Subcutaneous abdominal adipose tissue (tissue), 5 donors: ENCODE measurements at regions not wholly inside any gene's neighbourhood (a gene's known extent, or its start where the extent isn't known, plus 50 kb on each side); places are given as distances from the start of the nearest gene placed in this dataset.

Experiments
- H3K27ac ChIP-seq: one replicate; pipeline ENCODE4 v1.7.0; 2013; ENCODE audit warnings: low read depth, mild to moderate bottlenecking, inconsistent platforms, low read length, moderate library complexity
- H3K27me3 ChIP-seq, 5 donors: one replicate each; pipeline ENCODE4 v1.7.0; 2013; ENCODE audit warnings: low read length in 5 of 5, inconsistent platforms in 1 of 5; ENCODE audit not compliant: control insufficient read depth in 5 of 5, insufficient read depth in 4 of 5
- H3K36me3 ChIP-seq, 5 donors: one replicate each; pipeline ENCODE4 v1.7.0; 2013; ENCODE audit warnings: low read length in 5 of 5; ENCODE audit not compliant: control insufficient read depth in 5 of 5, insufficient read depth in 5 of 5
- H3K4me1 ChIP-seq, 5 donors: one replicate each; pipeline ENCODE4 v1.7.0; 2013; ENCODE audit warnings: low read length in 5 of 5, mild to moderate bottlenecking in 3 of 5, moderate library complexity in 1 of 5; ENCODE audit not compliant: control insufficient read depth in 5 of 5, insufficient read depth in 5 of 5
- H3K4me3 ChIP-seq, 5 donors: one replicate each; pipeline ENCODE4 v1.7.0; 2013; ENCODE audit warnings: low read length in 5 of 5, low read depth in 1 of 5
- H3K9ac ChIP-seq, 5 donors: one replicate each; pipeline ENCODE4 v1.7.0; 2013; ENCODE audit warnings: low read length in 5 of 5, mild to moderate bottlenecking in 4 of 5, moderate library complexity in 3 of 5
- H3K9me3 ChIP-seq, 5 donors: one replicate each; pipeline ENCODE4 v1.7.0; 2013; ENCODE audit warnings: low read length in 5 of 5; ENCODE audit not compliant: control insufficient read depth in 5 of 5
- donor health status: healthy.
- donor health status: healthy.
- donor health status: healthy.
- donor health status: healthy.
- donor health status: healthy.

DNA sequence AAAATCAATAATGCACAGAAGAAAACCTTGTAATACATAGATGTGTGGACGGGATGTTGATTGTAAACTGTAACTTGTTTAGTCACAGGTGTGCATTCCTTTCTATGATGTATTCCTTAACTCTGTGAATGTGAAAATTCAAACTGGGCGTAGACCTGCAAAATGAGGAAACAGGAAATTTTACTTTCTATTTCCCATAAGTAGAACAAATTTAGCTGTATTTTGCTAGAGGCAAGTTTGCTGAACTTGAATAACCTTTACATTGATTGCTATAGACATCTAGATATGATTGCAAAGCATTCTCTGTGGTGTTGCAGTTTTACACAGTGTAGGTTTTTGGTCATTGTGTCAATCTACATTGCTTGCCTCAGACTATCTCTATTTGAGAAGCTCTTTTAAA, 368.4 kb upstream of the MAN1A1 start:
- Histone ChIP-seq H3K9ac (no peak overlapping the region), H3K4me1 (peaks cover 0 to 9% (median 6%) of the 10 kb centered on the region in 5 donors), H3K27ac (no peak overlapping the region), H3K4me3 (no peak overlapping the region), H3K27me3 (no peaks in the 10 kb centered on the region), H3K9me3 (no peaks in the 10 kb centered on the region), H3K36me3 (no peaks in the 10 kb centered on the region)

- Histone ChIP-seq H3K27me3 (no peaks in the 10 kb centered on the region), H3K27ac (no peak overlapping the region), H3K9ac (no peak overlapping the region), H3K9me3 (no peaks in the 10 kb centered on the region), H3K4me3 (no peak overlapping the region), H3K4me1 (peaks cover 0 to 9% (median 6%) of the 10 kb centered on the region in 5 donors), H3K36me3 (no peaks in the 10 kb centered on the region)
Measured at GRCh38 chr6:119716668-119717270, 367.2 kb upstream of the MAN1A1 start.

DNA sequence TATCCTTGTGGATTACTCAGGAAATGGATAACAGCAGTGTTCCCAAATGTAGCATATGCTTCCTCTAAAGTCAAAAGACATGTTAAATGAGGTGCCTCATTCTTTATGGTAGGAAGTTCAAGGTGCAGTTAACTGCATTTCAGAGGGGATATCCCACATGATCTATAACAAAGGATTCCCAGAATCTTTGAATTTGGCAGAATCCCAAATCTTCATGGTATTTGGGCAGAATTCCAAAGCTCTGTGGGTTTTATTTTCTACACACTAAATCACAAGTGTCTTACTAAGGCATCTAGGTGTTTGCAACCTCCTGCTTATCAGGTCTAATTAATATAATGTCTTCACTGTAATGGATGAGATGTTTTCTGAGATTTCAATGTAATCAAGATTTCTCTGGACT, 364.3 kb upstream of the MAN1A1 start:
- H3K4me3 ChIP-seq = no peak overlapping the region
- peaks cover 0 to 9% (median 6%) of the 10 kb centered on the region in 5 donors for H3K4me1 ChIP-seq
- H3K27ac ChIP-seq = no peak overlapping the region
- H3K9ac ChIP-seq = no peak overlapping the region
- H3K36me3 ChIP-seq = no peaks in the 10 kb centered on the region
- no peaks in the 10 kb centered on the region for H3K9me3 ChIP-seq
- no peaks in the 10 kb centered on the region for H3K27me3 ChIP-seq

GRCh38 chr6:119686644-119687043, 337.1 kb upstream of the MAN1A1 start:
- H3K27me3 ChIP-seq = no peaks in the 10 kb centered on the region
- no peak overlapping the region for H3K9ac ChIP-seq
- no peak overlapping the region for H3K4me3 ChIP-seq
- H3K9me3 ChIP-seq = no peaks in the 10 kb centered on the region
- H3K4me1 ChIP-seq = no peaks in the 10 kb centered on the region
- H3K36me3 ChIP-seq = no peaks in the 10 kb centered on the region
- no peak overlapping the region for H3K27ac ChIP-seq

DNA sequence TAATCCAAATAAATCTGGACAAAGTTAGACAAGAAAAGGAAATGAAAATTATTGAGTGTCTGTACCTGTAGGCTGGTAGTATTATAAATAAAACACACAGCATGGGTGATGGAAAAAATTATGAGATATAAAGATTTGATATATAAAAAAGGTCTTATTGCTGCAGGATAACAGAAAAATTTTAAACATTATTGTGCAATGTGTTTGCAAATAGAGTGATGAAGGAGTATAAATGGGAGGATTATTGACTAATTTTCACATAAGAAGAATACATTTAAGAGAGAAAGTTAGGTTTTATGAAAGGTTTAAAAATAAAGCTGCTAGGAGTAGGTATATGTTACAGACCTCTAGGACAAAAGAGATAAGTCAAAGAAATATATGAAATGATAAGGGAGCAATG, 336.7 kb upstream of the MAN1A1 start:
- H3K27me3 ChIP-seq = no peaks in the 10 kb centered on the region
- no peak overlapping the region for H3K9ac ChIP-seq
- no peaks in the 10 kb centered on the region for H3K36me3 ChIP-seq
- H3K27ac ChIP-seq = no peak overlapping the region
- no peaks in the 10 kb centered on the region for H3K9me3 ChIP-seq
- H3K4me1 ChIP-seq = no peaks in the 10 kb centered on the region
- no peak overlapping the region for H3K4me3 ChIP-seq

GRCh38 chr6:119683671-119684070, 334.1 kb upstream of the MAN1A1 start:
- no peaks in the 10 kb centered on the region for H3K4me1 ChIP-seq
- H3K9me3 ChIP-seq = no peaks in the 10 kb centered on the region
- H3K36me3 ChIP-seq = no peaks in the 10 kb centered on the region
- no peak overlapping the region for H3K9ac ChIP-seq
- H3K27ac ChIP-seq = no peak overlapping the region
- no peak overlapping the region for H3K4me3 ChIP-seq
- no peaks in the 10 kb centered on the region for H3K27me3 ChIP-seq

- H3K4me3 ChIP-seq = no peak overlapping the region
- H3K9ac ChIP-seq = no peak overlapping the region
- H3K9me3 ChIP-seq = no peaks in the 10 kb centered on the region
- no peaks in the 10 kb centered on the region for H3K36me3 ChIP-seq
- no peaks in the 10 kb centered on the region for H3K4me1 ChIP-seq
- no peak overlapping the region for H3K27ac ChIP-seq
- H3K27me3 ChIP-seq = no peaks in the 10 kb centered on the region
Measured at GRCh38 chr6:119683031-119683430, 333.5 kb upstream of the MAN1A1 start.

- Histone ChIP-seq H3K9ac (no peak overlapping the region), H3K36me3 (no peaks in the 10 kb centered on the region), H3K4me1 (no peaks in the 10 kb centered on the region)
Measured at GRCh38 chr6:119678961-119679360, 329.4 kb upstream of the MAN1A1 start.

GRCh38 chr6:119677384-119677783, 327.8 kb upstream of the MAN1A1 start:
- Histone ChIP-seq H3K27me3 (no peaks in the 10 kb centered on the region), H3K36me3 (no peaks in the 10 kb centered on the region), H3K9ac (no peak overlapping the region), H3K4me1 (no peaks in the 10 kb centered on the region), H3K9me3 (no peaks in the 10 kb centered on the region), H3K27ac (no peak overlapping the region), H3K4me3 (no peak overlapping the region)

More at GRCh38 chr6:119678961-119679360, 329.4 kb upstream of the MAN1A1 start:
- no peak overlapping the region for H3K4me3 ChIP-seq
- H3K27me3 ChIP-seq = no peaks in the 10 kb centered on the region
- H3K27ac ChIP-seq = no peak overlapping the region
- H3K9me3 ChIP-seq = no peaks in the 10 kb centered on the region

- Histone ChIP-seq H3K27ac (no peak overlapping the region), H3K36me3 (no peaks in the 10 kb centered on the region), H3K9ac (no peak overlapping the region), H3K9me3 (no peaks in the 10 kb centered on the region), H3K27me3 (no peaks in the 10 kb centered on the region), H3K4me1 (no peaks in the 10 kb centered on the region), H3K4me3 (no peak overlapping the region)
Measured at GRCh38 chr6:119676961-119677360, 327.4 kb upstream of the MAN1A1 start.

- H3K4me3 ChIP-seq = no peak overlapping the region
- H3K9me3 ChIP-seq = no peaks in the 10 kb centered on the region
- no peaks in the 10 kb centered on the region for H3K27me3 ChIP-seq
- no peak overlapping the region for H3K27ac ChIP-seq
- H3K9ac ChIP-seq = no peak overlapping the region
- no peaks in the 10 kb centered on the region for H3K4me1 ChIP-seq
- H3K36me3 ChIP-seq = no peaks in the 10 kb centered on the region
Measured at GRCh38 chr6:119676230-119676629, 326.7 kb upstream of the MAN1A1 start.
